Stimulated activated CD4-positive, alpha-beta T cell treated with anti-CD3 and anti-CD28 coated beads, Interleukin-1b, Interleukin-23, amount 100 ng/mL, for 1 hour (primary cell): ENCODE measurements at regions not wholly inside any gene's neighbourhood (a gene's known extent, or its start where the extent isn't known, plus 50 kb on each side); places are given as distances from the start of the nearest gene placed in this dataset.

ENCODE experiments used
- DNase-seq, 2 donors: peaks; one replicate each; pipeline ENCODE4 v3.0.0-alpha.2; 2020; ENCODE audit warnings: low read depth in 2 of 2

- no peak for DNase-seq
These were observed 121.8 kb upstream of the WNT4 start for GRCh38 chr1:22264464-22265341.

GRCh38 chr1:22266141-22266540 lies 123.2 kb upstream of the WNT4 start:
- no peak for DNase-seq

- DNase-seq, result no peak
These were observed 124.7 kb upstream of the WNT4 start for GRCh38 chr1:22267413-22268175.

DNA sequence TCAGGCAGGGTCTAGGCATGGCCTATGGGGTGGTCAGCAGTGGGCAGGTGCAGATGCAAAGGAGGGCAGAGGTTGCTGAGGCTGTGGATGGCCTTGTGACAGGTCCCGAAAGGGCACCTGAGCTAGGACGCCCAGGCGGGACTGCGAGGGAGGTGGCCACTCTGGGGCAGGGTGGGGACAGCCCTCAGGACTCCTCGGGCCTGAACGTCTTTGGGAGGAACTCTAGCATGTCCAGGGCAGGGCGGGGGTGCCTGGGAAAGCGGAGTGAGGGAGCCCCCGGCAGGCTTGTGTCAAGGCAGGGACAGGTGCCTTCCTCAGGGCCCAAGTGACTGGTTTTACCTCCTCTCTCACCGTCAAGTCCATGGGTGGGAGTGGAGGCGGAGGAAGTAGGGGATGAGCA lies 125.4 kb upstream of the WNT4 start:
- DNase-seq, result no peak

- no peak for DNase-seq
These were observed 129.2 kb upstream of the WNT4 start for GRCh38 chr1:22271847-22272801.

- no peak for DNase-seq
These were observed 131.1 kb upstream of the WNT4 start for GRCh38 chr1:22273686-22274681.

- no peak for DNase-seq
These were observed 132.3 kb upstream of the WNT4 start for GRCh38 chr1:22275167-22275566.

DNA sequence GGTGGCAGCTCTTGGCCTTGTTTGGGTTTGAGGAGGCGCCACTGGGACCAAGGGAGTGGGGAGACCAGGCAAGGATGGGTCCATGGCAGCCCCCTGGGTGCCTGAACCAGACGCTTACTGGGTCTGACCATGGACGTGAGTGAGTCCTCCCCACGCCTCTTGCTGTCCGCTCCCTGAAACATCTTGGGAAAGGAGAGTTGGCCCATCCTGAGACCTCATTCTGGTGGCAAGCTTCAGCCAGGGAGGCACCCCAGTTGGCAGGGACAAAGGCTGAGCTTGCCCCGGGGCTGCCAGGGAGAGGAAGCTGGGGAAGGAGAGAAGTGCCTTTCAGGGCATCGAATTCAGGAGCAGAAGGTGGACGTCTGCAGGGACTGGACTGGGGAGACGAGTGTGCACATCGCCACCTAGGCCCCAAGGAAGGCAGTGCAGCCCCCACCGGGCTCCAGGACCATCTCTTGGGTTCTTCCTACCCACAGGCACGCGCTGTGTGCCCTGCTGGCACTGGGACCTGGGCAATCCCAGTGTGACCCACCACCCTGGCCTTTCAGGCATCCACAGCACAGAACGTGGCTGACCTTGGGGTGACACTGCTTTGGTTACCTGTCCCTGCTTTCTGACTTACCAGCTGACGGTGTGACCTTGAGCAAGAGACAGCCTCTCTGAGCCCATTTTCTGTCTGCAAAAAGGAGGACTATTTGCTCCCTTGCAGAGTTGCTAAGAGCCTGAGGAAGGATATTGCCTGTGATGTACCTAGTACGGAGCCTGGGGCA lies 132.9 kb upstream of the WNT4 start:
- peak in 1 of 2 donors; percentile 7 for DNase-seq

GRCh38 chr1:22276396-22276748 lies 133.5 kb upstream of the WNT4 start:
- DNase-seq, result no peak

DNA sequence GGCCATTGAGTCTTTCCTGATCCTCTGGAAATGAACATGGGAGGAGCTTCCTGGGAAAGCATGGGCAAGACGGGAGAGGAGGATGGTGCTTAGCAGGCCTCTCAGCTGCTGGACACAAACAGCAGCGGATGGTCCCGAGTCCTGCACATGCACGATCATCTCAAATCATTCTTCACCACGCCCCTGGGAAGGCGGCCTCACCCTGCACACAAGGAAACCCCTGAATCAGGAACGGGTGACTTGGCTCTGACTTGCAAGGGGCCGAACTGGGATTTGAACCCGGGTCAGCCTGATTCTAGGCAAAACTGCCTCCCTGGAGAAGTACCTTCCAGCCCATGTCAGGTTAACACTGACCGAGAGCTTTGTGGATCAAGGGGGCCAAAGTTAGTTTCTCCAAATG lies 134.8 kb upstream of the WNT4 start:
- no peak for DNase-seq

DNA sequence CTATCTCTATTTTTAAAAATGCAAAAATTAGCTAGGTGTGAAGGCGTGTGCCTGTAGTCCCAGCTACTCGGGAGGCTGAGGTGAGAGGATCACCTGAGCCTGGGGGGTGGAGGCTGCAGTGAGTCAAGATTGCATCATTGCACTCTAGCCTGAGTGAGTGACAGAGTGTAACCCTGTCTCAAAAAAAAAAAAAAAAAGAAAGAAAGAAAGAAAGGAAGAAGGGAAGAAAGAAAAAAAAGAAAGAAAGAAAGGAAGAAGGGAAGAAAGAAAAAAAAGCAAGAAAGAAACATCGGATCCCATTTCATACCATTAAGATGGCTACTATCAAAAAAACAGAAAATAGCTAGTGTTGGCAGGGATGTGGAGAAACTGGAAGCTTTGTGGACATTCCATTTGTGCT lies 136.8 kb upstream of the WNT4 start:
- DNase-seq, result no peak

DNA sequence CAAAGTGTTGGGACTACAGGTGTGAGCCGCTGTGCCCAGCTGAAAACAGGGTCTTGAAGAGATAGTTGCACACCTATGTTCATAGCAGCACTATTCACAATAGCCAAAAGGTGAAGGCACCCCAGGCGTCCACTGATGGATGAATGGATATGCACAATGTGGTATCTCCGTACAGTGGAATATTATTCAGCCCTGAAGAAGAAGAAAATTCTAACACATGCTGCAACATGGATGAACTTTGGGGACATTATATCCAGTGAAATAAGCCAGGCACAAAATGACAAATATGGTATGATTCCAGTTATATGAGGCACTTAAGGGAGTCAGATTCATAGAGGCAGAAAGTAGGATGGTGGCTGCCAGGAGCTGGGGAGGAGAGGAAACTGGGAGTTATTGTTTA lies 137.6 kb upstream of the WNT4 start:
- DNase-seq, result no peak

- DNase-seq, result no peak
These were observed 138.8 kb upstream of the WNT4 start for GRCh38 chr1:22281521-22282363.

- DNase-seq, result no peak
These were observed 139.6 kb upstream of the WNT4 start for GRCh38 chr1:22282364-22282995.

DNA sequence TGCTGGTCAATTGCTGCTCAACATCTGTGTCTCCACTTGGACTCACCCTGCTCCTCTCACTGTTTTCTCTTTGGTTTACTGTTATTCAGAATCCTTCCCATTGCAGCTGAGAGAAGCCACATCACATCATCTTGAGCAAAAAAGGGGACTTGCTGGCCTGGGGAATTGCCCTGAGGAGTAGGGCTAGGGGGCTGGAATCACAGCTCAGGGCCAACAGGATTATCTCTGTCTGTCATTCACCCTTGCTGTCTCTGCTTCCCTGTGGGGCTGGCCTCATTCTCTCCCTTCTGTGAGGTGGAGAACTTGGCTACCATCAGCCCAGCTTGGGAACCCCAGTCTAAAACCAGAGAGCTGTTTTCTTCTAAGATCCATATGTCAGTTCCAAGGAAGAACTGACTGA lies 140.7 kb upstream of the WNT4 start:
- DNase-seq, result no peak

GRCh38 chr1:22284236-22284635 lies 141.3 kb upstream of the WNT4 start:
- DNase-seq, result no peak

DNA sequence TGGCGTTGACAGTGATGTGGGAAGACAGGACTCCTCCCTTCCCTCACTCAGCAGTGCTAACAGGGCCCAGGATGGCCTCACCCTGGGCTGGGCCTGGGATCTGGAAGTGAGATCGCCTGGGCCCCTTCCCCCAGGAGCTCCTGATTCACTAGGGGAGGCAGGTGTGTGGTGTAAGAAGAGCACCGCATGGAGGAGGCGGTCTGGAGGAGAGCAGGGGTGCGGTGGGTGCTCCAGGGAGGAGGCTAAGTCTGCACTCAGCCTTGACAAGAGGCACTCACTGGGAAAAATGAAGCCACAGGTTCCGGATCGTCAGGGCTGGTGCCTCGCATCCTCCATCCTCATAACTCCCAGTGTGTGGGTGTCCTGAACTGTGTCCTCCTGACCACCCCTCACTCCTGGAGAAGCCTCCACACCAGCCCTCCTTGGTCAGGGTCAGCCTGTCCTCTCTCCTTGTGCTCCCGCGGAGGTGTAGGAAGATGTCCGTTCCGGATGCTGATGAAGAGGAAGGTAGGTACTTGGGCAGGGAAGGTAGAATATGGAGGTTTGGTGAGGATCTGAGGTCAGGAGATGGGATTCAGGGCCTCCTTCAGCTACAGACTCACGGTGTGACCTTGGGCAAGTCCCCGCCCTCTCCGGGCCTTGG lies 142.1 kb upstream of the WNT4 start:
- DNase-seq, result no peak
